Esophagus muscularis mucosa (tissue), 4 donors: ENCODE measurements at regions not wholly inside any gene's neighbourhood (a gene's known extent, or its start where the extent isn't known, plus 50 kb on each side); places are given as distances from the start of the nearest gene placed in this dataset.

Source experiments
- DNase-seq: peaks from one replicate; pipeline ENCODE4 v3.0.0-alpha.2; 2017; ENCODE audit errors: extremely low spot score
- H3K27ac ChIP-seq, 4 donors: fragments of 200-600 bp; sonication (generic); replicated peaks in 1 of 4; 1 replicate in 3 of 4; 2 replicates in 1 of 4; pipeline ENCODE4 v1.5.1; 2016 to 2019; ENCODE audit warnings: mild to moderate bottlenecking in 1 of 4
- H3K27me3 ChIP-seq, 4 donors: fragments of 200-600 bp; sonication (generic); one replicate each; pipeline versions ENCODE4 v1.5.1 to v1.6.0; 2016 to 2019
- H3K36me3 ChIP-seq, 4 donors: fragments of 200-600 bp; sonication (generic); one replicate each; pipeline ENCODE4 v1.5.1; 2016 to 2019
- H3K4me1 ChIP-seq, 4 donors: fragments of 200-600 bp; sonication (generic); one replicate each; pipeline ENCODE4 v1.5.1; 2016 to 2019
- H3K4me3 ChIP-seq, 4 donors: fragments of 200-600 bp; sonication (generic); 1 replicate in 2 of 4; 2 replicates in 2 of 4; pipeline ENCODE4 v1.5.1; 2016 to 2019; ENCODE audit warnings: mild to moderate bottlenecking in 4 of 4, moderate library complexity in 1 of 4
- H3K9me3 ChIP-seq, 4 donors: fragments of 200-600 bp; sonication (generic); 1 replicate in 3 of 4; 2 replicates in 1 of 4; pipeline ENCODE4 v1.5.1; 2016 to 2019
- CTCF ChIP-seq, 3 experiments: fragments of 200-600 bp in 2 of 3; fragments of 450-650 bp in 1 of 3; sonication (generic) in 2 of 3; IDR thresholded peaks; one replicate each; pipeline ENCODE4 v1.5.1; 2017 to 2019; ENCODE audit warnings: antibody characterized with exemption in 3 of 3, mild to moderate bottlenecking in 2 of 3, moderate library complexity in 1 of 3
- EP300 ChIP-seq: sonication (generic); formaldehyde crosslinking; IDR thresholded peaks from one replicate; pipeline ENCODE4 v1.6.1; 2017; ENCODE audit warnings: antibody characterized with exemption
- POLR2A ChIP-seq: fragments of 450-650 bp; IDR thresholded peaks from one replicate; pipeline ENCODE4 v1.6.1; 2017; ENCODE audit warnings: antibody characterized with exemption, moderate library complexity, mild to moderate bottlenecking, low read depth
- POLR2AphosphoS5 ChIP-seq, 2 donors: sonication (generic); formaldehyde crosslinking; IDR thresholded peaks; one replicate each; pipeline ENCODE4 v1.6.1; 2017; ENCODE audit warnings: antibody characterized with exemption in 2 of 2
- WGBS: methylation state at CpG from one replicate; pipeline ENCODE4 v1.1.5; 2018; 5-methylcytosine and 5-hydroxymethylcytosine counted together
- intact Hi-C: fragments of 100-400 bp; cut with DNase I; formaldehyde crosslinking; loops from one replicate; pipeline ENCODE4 v1.15.1; 2023

DNA sequence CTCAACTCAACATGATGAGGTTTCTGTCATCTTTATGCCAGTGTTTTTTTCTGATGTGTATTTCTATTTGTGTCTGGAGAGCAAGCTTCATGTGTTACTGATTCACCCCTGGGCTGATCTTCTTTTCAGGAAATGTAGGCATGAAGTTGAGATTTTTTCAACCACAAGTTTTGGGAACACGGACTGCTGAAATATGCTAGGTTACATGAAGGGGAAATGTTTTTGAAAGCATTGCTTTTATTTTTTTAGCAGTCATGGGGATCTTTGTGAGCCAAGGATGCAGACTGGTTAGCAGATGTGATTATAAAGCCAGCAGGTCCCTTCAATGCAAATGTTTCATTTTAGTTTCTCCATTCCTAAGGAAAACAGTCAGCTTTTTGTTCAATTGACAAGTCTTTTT is 219.3 kb upstream of the COL8A1 start:
- intact Hi-C loops: no loop called here
- WGBS: 76% methylated on average over 1 of the region's 1 CpG
- TF ChIP-seq EP300: no peak
- TF ChIP-seq CTCF (IDR thresholded peaks at IDR 0.05): no peak
- no peak for TF ChIP-seq POLR2AphosphoS5 (IDR thresholded peaks at IDR 0.05)
- TF ChIP-seq POLR2A: no peak
- no peaks in the 10 kb centered on the region for H3K9me3 ChIP-seq
- no peaks in the 10 kb centered on the region for H3K36me3 ChIP-seq
- H3K27ac ChIP-seq: no peak overlapping the region
- DNase-seq: no peak
- no peak overlapping the region for H3K4me3 ChIP-seq
- no peaks in the 10 kb centered on the region for H3K27me3 ChIP-seq
- no peaks in the 10 kb centered on the region for H3K4me1 ChIP-seq

DNA sequence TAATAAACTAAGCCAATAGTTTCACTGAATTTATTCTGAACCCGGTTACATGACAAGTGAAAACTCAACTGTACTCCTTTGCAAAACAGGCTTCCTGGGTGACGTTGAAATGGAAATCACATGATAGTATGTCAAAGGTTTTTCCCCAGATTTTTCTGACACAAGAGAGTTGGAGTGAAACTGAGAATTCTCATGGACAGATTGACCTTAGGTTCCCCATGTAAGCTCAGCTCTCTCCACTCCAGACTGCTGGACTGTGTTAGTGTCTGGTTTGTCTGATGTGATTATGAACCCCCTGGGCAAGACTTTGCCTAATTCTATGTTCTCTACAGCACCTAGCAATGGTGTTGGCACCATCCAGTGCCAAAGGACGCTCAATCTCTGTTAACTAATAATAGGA is 219.7 kb upstream of the COL8A1 start:
- H3K27me3 ChIP-seq: no peaks in the 10 kb centered on the region
- no peak overlapping the region for H3K27ac ChIP-seq
- no peaks in the 10 kb centered on the region for H3K36me3 ChIP-seq
- no peaks in the 10 kb centered on the region for H3K9me3 ChIP-seq
- DNase-seq: no peak
- WGBS: 80% methylated on average over 3 of the region's 3 CpGs
- no peaks in the 10 kb centered on the region for H3K4me1 ChIP-seq
- no peak overlapping the region for H3K4me3 ChIP-seq
- TF ChIP-seq POLR2AphosphoS5 (IDR thresholded peaks at IDR 0.05) (no peak), POLR2A (no peak), EP300 (no peak), CTCF (IDR thresholded peaks at IDR 0.05) (no peak)
- intact Hi-C loops: no loop called here

DNA sequence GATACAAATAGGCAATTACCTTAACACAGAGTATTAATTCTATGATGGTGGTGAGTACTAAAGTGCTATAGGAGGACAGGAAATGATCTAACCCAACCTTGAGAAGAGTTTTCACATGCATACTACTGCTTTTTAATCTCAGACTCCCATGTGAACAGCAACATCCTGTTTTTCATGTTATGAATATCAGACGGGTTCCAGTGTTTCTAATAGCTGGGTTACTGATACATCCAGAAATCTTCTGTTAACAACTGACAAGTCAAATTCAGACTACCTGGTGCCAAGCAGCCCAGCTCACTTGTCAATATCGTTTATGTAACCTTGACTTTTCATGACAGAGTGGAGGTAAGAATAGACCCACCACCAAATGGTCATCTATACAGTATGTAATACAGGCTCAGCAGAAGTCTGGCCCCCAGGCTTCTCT is 220.2 kb upstream of the COL8A1 start:
- Histone ChIP-seq H3K36me3 (no peaks in the 10 kb centered on the region), H3K4me1 (no peaks in the 10 kb centered on the region), H3K27me3 (no peaks in the 10 kb centered on the region), H3K9me3 (no peaks in the 10 kb centered on the region), H3K27ac (no peak overlapping the region), H3K4me3 (no peak overlapping the region)
- DNase-seq: no peak
- intact Hi-C loops: no loop called here
- WGBS: 57% methylated on average over 2 of the region's 2 CpGs
- TF ChIP-seq EP300 (no peak), POLR2AphosphoS5 (IDR thresholded peaks at IDR 0.05) (no peak), POLR2A (no peak), CTCF (IDR thresholded peaks at IDR 0.05) (no peak)

DNA sequence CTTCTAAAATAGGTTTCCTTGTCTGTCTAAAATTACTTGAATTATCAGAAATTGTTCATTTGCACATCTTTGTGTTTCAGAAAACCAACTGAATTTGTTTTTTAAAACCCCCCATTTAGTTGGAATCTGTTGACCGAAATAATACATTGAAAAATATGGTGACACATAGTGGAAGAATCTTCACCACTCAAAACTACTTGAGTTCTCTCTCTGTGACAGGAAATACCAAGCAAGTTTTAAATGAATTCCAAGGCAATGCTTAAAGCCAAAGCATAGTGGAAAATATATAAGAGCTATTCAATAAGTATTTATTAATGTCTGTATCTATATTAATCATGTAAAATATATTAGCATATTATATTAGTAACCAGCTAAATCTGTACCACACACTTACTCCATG is 224.9 kb upstream of the COL8A1 start:
- TF ChIP-seq POLR2AphosphoS5 (IDR thresholded peaks at IDR 0.05): no peak
- TF ChIP-seq EP300: no peak
- no peak for TF ChIP-seq POLR2A
- no peak for TF ChIP-seq CTCF (IDR thresholded peaks at IDR 0.05)
- intact Hi-C loops: no loop called here
- H3K9me3 ChIP-seq: no peaks in the 10 kb centered on the region
- H3K4me3 ChIP-seq: no peak overlapping the region
- DNase-seq: no peak
- no peaks in the 10 kb centered on the region for H3K27me3 ChIP-seq
- no peaks in the 10 kb centered on the region for H3K36me3 ChIP-seq
- 72% methylated on average over 1 of the region's 1 CpG for WGBS
- no peak overlapping the region for H3K27ac ChIP-seq
- H3K4me1 ChIP-seq: no peaks in the 10 kb centered on the region

DNA sequence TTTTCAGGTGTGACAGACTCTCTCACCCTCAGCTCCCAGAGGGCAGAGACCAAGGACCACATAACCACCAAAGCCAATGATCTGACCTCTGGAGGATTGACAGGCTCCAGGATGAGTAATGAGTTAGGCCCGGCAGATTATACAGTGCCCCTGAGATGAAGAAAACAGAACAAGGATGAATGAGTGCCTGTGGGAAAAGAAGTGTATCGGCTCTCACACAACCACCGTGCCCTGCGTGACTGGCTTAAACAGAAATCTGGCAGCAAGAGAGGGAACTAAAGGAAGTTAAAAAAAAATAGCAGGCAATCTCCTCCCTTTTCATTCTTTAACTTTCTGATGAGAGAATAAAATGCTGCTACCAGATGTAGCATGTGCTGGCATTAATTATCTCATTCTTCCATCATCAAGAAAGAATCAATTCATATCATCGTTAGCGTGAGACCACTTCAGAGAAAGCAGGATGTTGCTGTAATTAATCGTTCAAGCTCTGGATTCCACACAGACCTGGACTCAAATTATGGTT is 227.5 kb upstream of the COL8A1 start:
- no peaks in the 10 kb centered on the region for H3K9me3 ChIP-seq
- no peaks in the 10 kb centered on the region for H3K4me1 ChIP-seq
- no peak for DNase-seq
- intact Hi-C loops: no loop called here
- H3K36me3 ChIP-seq: no peaks in the 10 kb centered on the region
- no peak for TF ChIP-seq POLR2A
- TF ChIP-seq POLR2AphosphoS5 (IDR thresholded peaks at IDR 0.05): no peak
- H3K27me3 ChIP-seq: no peaks in the 10 kb centered on the region
- H3K27ac ChIP-seq: no peak overlapping the region
- no peak overlapping the region for H3K4me3 ChIP-seq
- WGBS: 56% methylated on average over 7 of the region's 7 CpGs
